ENCODE measurements at regions not wholly inside any gene's neighbourhood (a gene's known extent, or its start where the extent isn't known, plus 50 kb on each side); places are given as distances from the start of the nearest gene placed in this dataset.

DNA sequence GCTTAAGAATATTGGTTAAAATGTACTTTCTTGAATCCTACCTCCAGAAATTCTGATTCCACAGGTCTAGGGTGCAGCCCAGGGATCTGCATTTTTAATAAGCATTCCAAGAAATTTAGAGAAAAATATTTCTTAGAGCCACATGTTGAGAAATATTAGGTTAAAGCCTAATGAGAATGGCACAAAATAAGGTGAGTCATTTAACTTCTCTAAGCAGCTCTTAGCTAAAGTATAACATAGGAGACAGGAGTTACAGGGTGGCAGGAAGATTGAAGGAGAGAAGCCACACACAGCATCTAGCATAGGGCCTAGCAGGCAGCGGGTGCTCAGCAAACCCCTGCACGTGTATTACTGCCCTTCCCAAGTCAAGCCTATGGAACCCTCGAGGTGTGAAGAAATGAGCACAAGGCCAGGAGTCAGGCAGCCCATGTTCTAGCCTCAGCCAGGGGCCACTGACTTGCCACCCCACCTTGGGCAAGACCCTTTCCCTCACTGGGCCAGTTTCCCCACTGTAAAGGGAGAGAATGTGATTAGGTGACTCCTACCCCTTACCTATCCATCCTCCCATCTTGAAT, 197.1 kb upstream of the TLE3 start:
- Histone ChIP-seq H3K27me3 (ENCODE audit: insufficient read depth, low read depth, low read length) (no peaks in the 10 kb centered on the region), H3K9me2 (ENCODE audit: insufficient read depth, low read length) (no peaks in the 10 kb centered on the region), H4K20me1 (ENCODE audit: insufficient read depth) (no peaks in the 10 kb centered on the region), H3K4me2 (ENCODE audit: low read length) (no peak overlapping the region), H3K4me3 (ENCODE audit: low read length) (no peak overlapping the region), H3K36me3 (ENCODE audit: insufficient read depth, low read length) (no peaks in the 10 kb centered on the region), H2AFZ (ENCODE audit: low read depth, low read length) (no peak overlapping the region), H3F3A (ENCODE audit: insufficient read depth, low read length, poor library complexity, severe bottlenecking) (no peaks in the 10 kb centered on the region), H3K79me2 (replicated peaks; ENCODE audit: insufficient read depth, low read length) (no peaks in the 10 kb centered on the region), H3K9ac (ENCODE audit: low read length) (no peak overlapping the region), H3K27ac (ENCODE audit: low read length) (no peak overlapping the region), H3K9me3 (ENCODE audit: low read length) (no peaks in the 10 kb centered on the region)
- no peak for TF ChIP-seq TAF1 (IDR thresholded peaks at IDR 0.05; ENCODE audit: low read depth)
- no peak for TF ChIP-seq SMC3 (conservative IDR thresholded peaks at IDR 0.05; ENCODE audit: poor library complexity)
- TF ChIP-seq, protein P1, sequence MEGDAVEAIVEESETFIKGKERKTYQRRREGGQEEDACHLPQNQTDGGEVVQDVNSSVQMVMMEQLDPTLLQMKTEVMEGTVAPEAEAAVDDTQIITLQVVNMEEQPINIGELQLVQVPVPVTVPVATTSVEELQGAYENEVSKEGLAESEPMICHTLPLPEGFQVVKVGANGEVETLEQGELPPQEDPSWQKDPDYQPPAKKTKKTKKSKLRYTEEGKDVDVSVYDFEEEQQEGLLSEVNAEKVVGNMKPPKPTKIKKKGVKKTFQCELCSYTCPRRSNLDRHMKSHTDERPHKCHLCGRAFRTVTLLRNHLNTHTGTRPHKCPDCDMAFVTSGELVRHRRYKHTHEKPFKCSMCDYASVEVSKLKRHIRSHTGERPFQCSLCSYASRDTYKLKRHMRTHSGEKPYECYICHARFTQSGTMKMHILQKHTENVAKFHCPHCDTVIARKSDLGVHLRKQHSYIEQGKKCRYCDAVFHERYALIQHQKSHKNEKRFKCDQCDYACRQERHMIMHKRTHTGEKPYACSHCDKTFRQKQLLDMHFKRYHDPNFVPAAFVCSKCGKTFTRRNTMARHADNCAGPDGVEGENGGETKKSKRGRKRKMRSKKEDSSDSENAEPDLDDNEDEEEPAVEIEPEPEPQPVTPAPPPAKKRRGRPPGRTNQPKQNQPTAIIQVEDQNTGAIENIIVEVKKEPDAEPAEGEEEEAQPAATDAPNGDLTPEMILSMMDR (IDR thresholded peaks at IDR 0.05; ENCODE audit: poor library complexity, severe bottlenecking), result no peak
- TF ChIP-seq EZH2 (IDR thresholded peaks at IDR 0.05; ENCODE audit: borderline replicate concordance, insufficient read depth, low read length, poor library complexity, severe bottlenecking), result no peak
- no peak for TF ChIP-seq POLR2AphosphoS5 (IDR thresholded peaks at IDR 0.05)
- no peak for TF ChIP-seq RAD21 (conservative IDR thresholded peaks at IDR 0.05)
- TF ChIP-seq MXI1 (conservative IDR thresholded peaks at IDR 0.05; ENCODE audit: poor library complexity, severe bottlenecking), result no peak
- no peak for TF ChIP-seq EP300 (conservative IDR thresholded peaks at IDR 0.05; ENCODE audit: poor library complexity, severe bottlenecking)
- TF ChIP-seq, protein P2, sequence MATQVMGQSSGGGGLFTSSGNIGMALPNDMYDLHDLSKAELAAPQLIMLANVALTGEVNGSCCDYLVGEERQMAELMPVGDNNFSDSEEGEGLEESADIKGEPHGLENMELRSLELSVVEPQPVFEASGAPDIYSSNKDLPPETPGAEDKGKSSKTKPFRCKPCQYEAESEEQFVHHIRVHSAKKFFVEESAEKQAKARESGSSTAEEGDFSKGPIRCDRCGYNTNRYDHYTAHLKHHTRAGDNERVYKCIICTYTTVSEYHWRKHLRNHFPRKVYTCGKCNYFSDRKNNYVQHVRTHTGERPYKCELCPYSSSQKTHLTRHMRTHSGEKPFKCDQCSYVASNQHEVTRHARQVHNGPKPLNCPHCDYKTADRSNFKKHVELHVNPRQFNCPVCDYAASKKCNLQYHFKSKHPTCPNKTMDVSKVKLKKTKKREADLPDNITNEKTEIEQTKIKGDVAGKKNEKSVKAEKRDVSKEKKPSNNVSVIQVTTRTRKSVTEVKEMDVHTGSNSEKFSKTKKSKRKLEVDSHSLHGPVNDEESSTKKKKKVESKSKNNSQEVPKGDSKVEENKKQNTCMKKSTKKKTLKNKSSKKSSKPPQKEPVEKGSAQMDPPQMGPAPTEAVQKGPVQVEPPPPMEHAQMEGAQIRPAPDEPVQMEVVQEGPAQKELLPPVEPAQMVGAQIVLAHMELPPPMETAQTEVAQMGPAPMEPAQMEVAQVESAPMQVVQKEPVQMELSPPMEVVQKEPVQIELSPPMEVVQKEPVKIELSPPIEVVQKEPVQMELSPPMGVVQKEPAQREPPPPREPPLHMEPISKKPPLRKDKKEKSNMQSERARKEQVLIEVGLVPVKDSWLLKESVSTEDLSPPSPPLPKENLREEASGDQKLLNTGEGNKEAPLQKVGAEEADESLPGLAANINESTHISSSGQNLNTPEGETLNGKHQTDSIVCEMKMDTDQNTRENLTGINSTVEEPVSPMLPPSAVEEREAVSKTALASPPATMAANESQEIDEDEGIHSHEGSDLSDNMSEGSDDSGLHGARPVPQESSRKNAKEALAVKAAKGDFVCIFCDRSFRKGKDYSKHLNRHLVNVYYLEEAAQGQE (IDR thresholded peaks at IDR 0.05; ENCODE audit: borderline replicate concordance), result no peak

DNA sequence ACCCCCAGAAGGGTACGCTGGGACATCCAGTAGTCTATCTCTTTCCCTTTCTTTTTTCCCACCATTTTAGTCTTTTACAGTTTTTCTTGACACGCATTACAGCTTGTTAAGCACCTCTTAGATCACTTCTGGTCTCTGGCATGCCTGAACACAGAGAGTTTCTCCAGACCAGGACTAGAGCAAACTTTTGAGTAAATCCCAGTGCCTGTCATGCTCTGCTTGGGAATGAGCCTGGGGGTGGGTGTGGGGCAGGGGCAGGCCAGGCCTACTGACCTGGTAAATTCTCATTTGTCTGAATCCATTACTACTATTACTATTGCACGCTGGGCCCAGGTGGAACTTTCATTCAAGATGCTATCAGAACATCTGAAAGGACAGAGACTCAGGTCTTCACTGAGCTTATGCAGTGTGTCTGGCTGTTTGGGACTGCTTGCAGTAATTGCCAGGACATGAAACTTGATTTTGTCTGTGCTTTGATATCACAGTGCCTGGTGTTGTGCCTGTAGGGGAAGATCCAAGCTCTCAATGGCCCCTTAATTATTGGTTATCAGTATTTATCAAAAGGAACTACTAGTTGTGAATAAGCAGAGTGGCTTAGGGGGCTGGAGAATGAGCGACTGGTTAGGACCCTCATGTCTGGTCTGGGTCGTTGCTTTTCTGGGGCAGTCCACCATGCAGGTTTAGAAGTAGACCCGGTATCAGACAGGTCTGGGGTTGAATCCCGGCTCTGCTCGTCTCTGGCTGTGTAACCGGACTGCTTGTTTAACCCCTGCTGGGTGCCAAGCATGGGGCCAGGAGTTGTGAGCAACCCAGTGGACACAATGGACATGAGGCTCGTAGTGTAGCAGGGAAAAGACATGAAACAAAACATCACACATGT, 196.1 kb upstream of the TLE3 start:
- no peaks in the 10 kb centered on the region for H3K9me3 ChIP-seq (ENCODE audit: low read length)

More for the DNA sequence above, 196.1 kb upstream of the TLE3 start:
- Histone ChIP-seq H3K36me3 (ENCODE audit: insufficient read depth, low read length) (no peaks in the 10 kb centered on the region), H3K9ac (ENCODE audit: low read length) (no peak overlapping the region), H3K4me2 (ENCODE audit: low read length) (no peak overlapping the region), H2AFZ (ENCODE audit: low read depth, low read length) (no peak overlapping the region), H3F3A (ENCODE audit: insufficient read depth, low read length, poor library complexity, severe bottlenecking) (no peaks in the 10 kb centered on the region), H3K27ac (ENCODE audit: low read length) (no peak overlapping the region), H3K27me3 (ENCODE audit: insufficient read depth, low read depth, low read length) (no peaks in the 10 kb centered on the region), H4K20me1 (ENCODE audit: insufficient read depth) (no peaks in the 10 kb centered on the region), H3K9me2 (ENCODE audit: insufficient read depth, low read length) (no peaks in the 10 kb centered on the region), H3K4me3 (ENCODE audit: low read length) (no peak overlapping the region), H3K79me2 (replicated peaks; ENCODE audit: insufficient read depth, low read length) (no peaks in the 10 kb centered on the region)
- TF ChIP-seq EZH2 (IDR thresholded peaks at IDR 0.05; ENCODE audit: borderline replicate concordance, insufficient read depth, low read length, poor library complexity, severe bottlenecking), result no peak
- TF ChIP-seq, protein P2 (IDR thresholded peaks at IDR 0.05; ENCODE audit: borderline replicate concordance), result no peak
- no peak for TF ChIP-seq EP300 (conservative IDR thresholded peaks at IDR 0.05; ENCODE audit: poor library complexity, severe bottlenecking)
- TF ChIP-seq MXI1 (conservative IDR thresholded peaks at IDR 0.05; ENCODE audit: poor library complexity, severe bottlenecking), result no peak
- no peak for TF ChIP-seq TAF1 (IDR thresholded peaks at IDR 0.05; ENCODE audit: low read depth)
- TF ChIP-seq RAD21 (conservative IDR thresholded peaks at IDR 0.05), result no peak
- no peak for TF ChIP-seq POLR2AphosphoS5 (IDR thresholded peaks at IDR 0.05)
- TF ChIP-seq, protein P1 (IDR thresholded peaks at IDR 0.05; ENCODE audit: poor library complexity, severe bottlenecking), result no peak
- no peak for TF ChIP-seq SMC3 (conservative IDR thresholded peaks at IDR 0.05; ENCODE audit: poor library complexity)

Measured in neural cell (in vitro differentiated cells).